ENCODE measurements at regions not wholly inside any gene's neighbourhood (a gene's known extent, or its start where the extent isn't known, plus 50 kb on each side); places are given as distances from the start of the nearest gene placed in this dataset.

DNA sequence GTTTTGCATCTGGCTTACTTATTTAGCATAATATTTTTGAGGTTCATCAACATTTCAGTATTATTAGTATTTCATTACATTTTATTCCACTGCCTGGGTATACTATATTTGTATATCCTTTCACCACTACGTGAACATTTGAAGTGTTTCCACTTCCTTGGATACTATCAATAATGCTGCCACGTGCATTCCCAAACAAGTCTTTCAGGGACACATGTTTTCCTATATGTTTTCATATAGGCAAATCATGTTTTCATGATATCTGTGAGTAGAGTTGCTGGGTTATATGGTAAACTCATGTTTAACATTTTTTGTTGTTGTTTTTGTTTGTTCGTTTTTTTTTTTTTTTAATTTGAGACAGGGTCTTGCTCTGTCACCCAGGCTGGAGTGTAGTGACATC lies 380.1 kb downstream of the OMA1 start:
- Mint-ChIP-seq H3K4me3 (no peak overlapping the region), H3K27me3 (no peaks in the 10 kb centered on the region), H3K36me3 (peaks cover 5 to 8% of the 10 kb centered on the region in 2 donors), H3K9me3 (peaks cover 2 to 18% (median 7%) of the 10 kb centered on the region in 7 donors), H3K4me1 (no peaks in the 10 kb centered on the region), H3K27ac (no peak overlapping the region)
- DNase-seq = no peak
- no peak for ATAC-seq (ENCODE audit: low read depth in 2 of 2)

DNA sequence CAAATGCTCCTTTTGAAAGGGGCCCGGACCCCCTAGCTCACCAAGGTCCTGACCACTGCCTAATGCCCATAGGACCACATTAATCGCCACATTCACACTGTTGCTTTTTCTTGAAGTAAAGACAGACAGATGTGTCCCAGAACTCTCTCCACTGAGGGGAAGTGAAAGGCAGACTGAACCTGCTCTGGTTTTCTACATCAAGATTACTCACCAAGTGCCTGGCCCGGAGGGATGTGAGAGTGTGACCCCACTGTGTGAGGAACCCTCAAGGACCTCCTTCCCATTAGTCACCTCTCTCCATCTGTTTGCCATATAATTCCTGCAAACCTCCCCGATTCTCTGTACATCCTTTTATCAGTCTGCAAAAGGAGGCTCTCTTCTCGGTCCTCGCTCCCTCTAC lies 381.5 kb downstream of the OMA1 start:
- ATAC-seq (ENCODE audit: low read depth in 2 of 2) (no peak), DNase-seq (no peak)
- H3K36me3 Mint-ChIP-seq = peaks cover 5 to 8% of the 10 kb centered on the region in 2 donors
- no peak overlapping the region for H3K4me3 Mint-ChIP-seq
- no peaks in the 10 kb centered on the region for H3K4me1 Mint-ChIP-seq
- H3K9me3 Mint-ChIP-seq = peaks cover 2 to 16% (median 7%) of the 10 kb centered on the region in 7 donors
- peak overlapping the region in 2 of 6 donors; percentile 21 to 60 for H3K27ac Mint-ChIP-seq
- H3K27me3 Mint-ChIP-seq = no peaks in the 10 kb centered on the region

DNA sequence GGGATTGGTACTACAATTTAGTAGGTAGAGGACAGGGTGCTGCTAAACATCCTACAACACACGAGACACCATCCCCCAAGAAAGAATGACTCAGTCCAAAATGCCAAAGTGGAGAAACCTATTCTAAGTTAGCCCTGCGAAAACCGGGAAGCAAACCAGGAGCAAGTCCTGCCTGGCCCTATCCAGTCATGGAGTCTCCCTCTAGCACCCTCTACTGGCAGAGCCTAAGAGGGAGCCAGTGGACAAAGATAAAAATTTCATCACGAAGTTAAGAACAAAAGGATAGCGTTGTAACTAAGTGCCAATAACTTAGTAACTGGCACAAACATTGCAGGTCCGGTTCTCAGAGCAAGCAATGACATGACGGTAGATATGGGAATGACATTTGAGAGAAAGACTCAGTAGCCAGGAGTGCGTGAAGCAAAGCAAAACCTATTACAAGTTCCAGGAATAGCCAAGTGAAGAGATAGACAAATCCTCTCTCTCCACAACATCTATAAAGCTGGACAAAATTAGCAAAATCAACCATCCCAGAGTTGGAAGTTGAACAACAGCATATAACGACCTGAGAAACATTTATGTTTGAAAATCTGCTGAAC lies 383.5 kb downstream of the OMA1 start:
- no peak overlapping the region for H3K27ac Mint-ChIP-seq
- H3K9me3 Mint-ChIP-seq = peaks cover 0 to 9% (median 5%) of the 10 kb centered on the region in 7 donors
- no peaks in the 10 kb centered on the region for H3K4me1 Mint-ChIP-seq
- DNase-seq = no peak
- ATAC-seq (ENCODE audit: low read depth in 2 of 2) = no peak
- H3K36me3 Mint-ChIP-seq = peaks cover 2 to 5% of the 10 kb centered on the region in 2 donors
- no peak overlapping the region for H3K4me3 Mint-ChIP-seq
- no peaks in the 10 kb centered on the region for H3K27me3 Mint-ChIP-seq

- no peaks in the 10 kb centered on the region for H3K36me3 Mint-ChIP-seq
- no peaks in the 10 kb centered on the region for H3K27me3 Mint-ChIP-seq
- H3K27ac Mint-ChIP-seq = no peak overlapping the region
- no peak for DNase-seq
- no peak overlapping the region for H3K4me3 Mint-ChIP-seq
- H3K4me1 Mint-ChIP-seq = no peaks in the 10 kb centered on the region
- no peak for ATAC-seq (ENCODE audit: low read depth in 2 of 2)
- H3K9me3 Mint-ChIP-seq = no peaks in the 10 kb centered on the region
These were observed 387.1 kb downstream of the OMA1 start for GRCh38 chr1:58159434-58159830.

DNA sequence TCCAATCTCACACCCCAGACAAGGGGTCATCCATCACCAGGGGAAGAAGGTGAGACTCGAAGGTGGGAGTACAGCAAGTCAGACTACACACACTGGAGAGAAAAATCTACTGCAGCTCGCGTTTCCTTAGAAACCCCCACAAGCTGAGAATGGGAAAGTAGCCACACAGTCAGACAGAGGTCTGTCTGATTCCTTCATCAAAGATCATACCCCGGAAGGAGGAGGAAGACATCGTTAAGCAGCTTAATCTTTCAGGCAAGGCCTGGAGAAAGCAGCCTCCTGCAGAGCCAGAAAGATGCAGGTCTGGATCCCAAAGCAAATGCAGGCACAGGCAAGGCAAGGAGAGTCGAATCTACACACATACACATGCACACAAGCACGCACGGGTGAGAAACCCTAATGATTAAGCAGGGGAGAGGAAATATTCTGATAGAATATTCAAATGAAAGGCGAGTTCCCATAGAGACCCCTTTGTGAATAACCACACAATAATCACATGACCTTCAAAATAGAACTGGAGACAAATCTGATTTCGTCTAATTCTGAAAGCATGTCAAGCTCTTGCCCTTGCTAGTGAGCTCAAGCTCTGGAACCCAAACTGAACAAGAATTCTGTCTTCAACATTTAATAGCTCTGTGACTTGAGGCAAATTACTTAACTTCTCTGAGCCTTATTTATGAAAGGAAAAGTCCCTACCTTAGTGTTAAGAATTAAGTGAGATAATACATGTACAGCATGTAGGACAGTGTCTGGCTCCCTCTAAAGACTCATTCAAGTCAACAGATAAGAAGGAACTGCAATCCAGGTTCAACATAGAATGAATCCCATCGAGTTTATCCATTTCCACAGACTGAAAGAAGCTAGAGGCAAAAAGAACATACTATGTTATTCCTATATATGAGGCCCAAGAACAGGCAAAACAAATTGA lies 387.8 kb downstream of the OMA1 start:
- ATAC-seq (ENCODE audit: low read depth in 2 of 2) (no peak), DNase-seq (no peak)
- H3K36me3 Mint-ChIP-seq = no peaks in the 10 kb centered on the region
- H3K4me1 Mint-ChIP-seq = no peaks in the 10 kb centered on the region
- H3K27ac Mint-ChIP-seq = no peak overlapping the region
- H3K4me3 Mint-ChIP-seq = no peak overlapping the region
- H3K9me3 Mint-ChIP-seq = no peaks in the 10 kb centered on the region
- H3K27me3 Mint-ChIP-seq = no peaks in the 10 kb centered on the region

DNA sequence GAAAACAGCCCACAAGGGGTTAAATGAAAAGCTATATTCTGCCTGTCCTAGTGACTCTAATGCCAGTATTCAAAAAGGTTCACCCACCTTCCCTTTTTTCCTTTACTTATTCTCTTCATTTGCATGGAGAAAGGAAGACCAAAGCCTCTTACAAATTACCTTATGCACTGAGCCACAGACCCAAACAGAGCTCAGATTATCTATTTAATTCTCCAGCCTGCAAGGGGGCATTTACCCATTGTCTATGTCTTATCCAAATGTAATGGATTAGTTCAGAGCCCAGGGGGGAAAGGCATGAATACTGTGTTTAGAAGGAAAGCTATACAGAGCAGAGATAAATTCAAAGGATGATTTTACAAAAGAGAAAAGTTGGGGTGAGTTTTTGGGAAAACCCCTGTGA lies 388.5 kb downstream of the OMA1 start:
- no peak for DNase-seq
- no peak for ATAC-seq (ENCODE audit: low read depth in 2 of 2)
- Mint-ChIP-seq H3K4me3 (no peak overlapping the region), H3K27me3 (no peaks in the 10 kb centered on the region), H3K27ac (no peak overlapping the region), H3K4me1 (no peaks in the 10 kb centered on the region), H3K36me3 (no peaks in the 10 kb centered on the region), H3K9me3 (no peaks in the 10 kb centered on the region)

- no peak overlapping the region for H3K27ac Mint-ChIP-seq
- no peaks in the 10 kb centered on the region for H3K9me3 Mint-ChIP-seq
- DNase-seq (no peak), ATAC-seq (ENCODE audit: low read depth in 2 of 2) (no peak)
- H3K4me3 Mint-ChIP-seq = no peak overlapping the region
- H3K27me3 Mint-ChIP-seq = no peaks in the 10 kb centered on the region
- H3K36me3 Mint-ChIP-seq = no peaks in the 10 kb centered on the region
- H3K4me1 Mint-ChIP-seq = no peaks in the 10 kb centered on the region
These were observed 389.3 kb downstream of the OMA1 start for GRCh38 chr1:58157256-58157655.

GRCh38 chr1:58156831-58157230 lies 389.7 kb downstream of the OMA1 start:
- Mint-ChIP-seq H3K9me3 (no peaks in the 10 kb centered on the region), H3K4me1 (no peaks in the 10 kb centered on the region), H3K4me3 (no peak overlapping the region), H3K27ac (no peak overlapping the region), H3K36me3 (no peaks in the 10 kb centered on the region), H3K27me3 (no peaks in the 10 kb centered on the region)
- DNase-seq = no peak
- ATAC-seq (ENCODE audit: low read depth in 2 of 2) = no peak

- ATAC-seq (ENCODE audit: low read depth in 2 of 2) = no peak
- H3K4me3 Mint-ChIP-seq = no peak overlapping the region
- DNase-seq = no peak
- no peak overlapping the region for H3K27ac Mint-ChIP-seq
- H3K36me3 Mint-ChIP-seq = no peaks in the 10 kb centered on the region
- no peaks in the 10 kb centered on the region for H3K4me1 Mint-ChIP-seq
- H3K9me3 Mint-ChIP-seq = no peaks in the 10 kb centered on the region
- H3K27me3 Mint-ChIP-seq = no peaks in the 10 kb centered on the region
These were observed 390.4 kb downstream of the OMA1 start for GRCh38 chr1:58156124-58156468.

DNA sequence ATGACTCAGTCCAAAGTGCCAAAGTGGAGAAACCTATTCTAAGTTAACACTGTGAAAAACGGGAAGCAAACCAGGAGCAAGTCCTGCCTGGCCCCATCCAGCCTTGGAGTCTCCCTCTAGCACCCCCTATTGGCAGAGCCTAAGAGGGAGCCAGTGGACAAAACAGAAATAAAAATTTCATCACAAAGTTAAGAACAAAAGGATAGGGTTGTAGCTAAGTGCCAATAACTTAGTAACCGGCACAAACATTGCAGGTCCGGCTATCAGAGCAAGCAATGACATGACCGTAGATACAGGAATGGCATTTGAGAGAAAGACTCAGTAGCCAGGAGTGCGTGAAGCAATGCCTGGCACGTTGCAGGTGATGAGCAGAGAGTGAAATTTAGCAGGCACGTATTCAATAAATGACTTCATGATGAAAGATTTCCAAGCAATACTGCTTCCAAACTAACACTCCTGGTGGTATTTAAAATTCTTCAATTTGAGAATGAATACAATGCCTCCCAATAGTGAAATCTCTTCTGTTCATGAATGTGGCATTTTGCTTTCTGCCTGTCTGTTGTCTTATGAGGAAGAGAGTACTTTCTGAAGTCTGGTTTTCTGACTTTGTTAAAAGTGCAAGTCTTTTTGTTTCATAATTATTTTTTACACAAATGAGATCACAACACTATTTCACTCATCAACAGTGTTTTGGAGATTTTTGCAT lies 391.0 kb downstream of the OMA1 start:
- no peaks in the 10 kb centered on the region for H3K4me1 Mint-ChIP-seq
- ATAC-seq (ENCODE audit: low read depth in 2 of 2) (no peak), DNase-seq (no peak)
- peaks cover 0 to 3% (median 0%) of the 10 kb centered on the region in 7 donors for H3K9me3 Mint-ChIP-seq
- H3K27me3 Mint-ChIP-seq = no peaks in the 10 kb centered on the region
- H3K27ac Mint-ChIP-seq = peak overlapping the region in 1 of 6 donors; percentile 41
- H3K36me3 Mint-ChIP-seq = no peaks in the 10 kb centered on the region
- H3K4me3 Mint-ChIP-seq = no peak overlapping the region

DNA sequence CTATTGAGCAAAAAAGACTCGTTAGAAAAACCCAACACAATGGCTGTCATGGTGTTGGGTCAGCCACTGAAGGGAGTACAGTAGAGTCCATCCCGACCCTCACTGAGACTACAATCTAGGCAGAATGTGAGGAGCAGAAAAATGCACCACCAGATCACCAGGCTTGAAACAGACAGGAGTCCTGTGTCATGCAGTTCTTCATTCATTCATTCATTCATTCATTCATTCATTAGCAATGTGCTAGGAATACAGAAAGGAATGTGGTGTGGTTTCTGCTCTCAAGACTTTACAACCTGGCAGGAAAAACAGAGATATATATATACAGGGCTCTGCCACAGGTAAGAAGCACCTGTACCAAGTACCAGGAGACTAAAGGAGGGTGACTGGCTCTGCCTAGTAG lies 392.3 kb downstream of the OMA1 start:
- ATAC-seq (ENCODE audit: low read depth in 2 of 2) = no peak
- DNase-seq = no peak
- peak overlapping the region in 1 of 6 donors; percentile 64 for H3K27ac Mint-ChIP-seq
- H3K27me3 Mint-ChIP-seq = no peaks in the 10 kb centered on the region
- no peaks in the 10 kb centered on the region for H3K36me3 Mint-ChIP-seq
- H3K4me3 Mint-ChIP-seq = no peak overlapping the region
- H3K9me3 Mint-ChIP-seq = peaks cover 0 to 3% (median 0%) of the 10 kb centered on the region in 7 donors
- no peaks in the 10 kb centered on the region for H3K4me1 Mint-ChIP-seq

- H3K27ac Mint-ChIP-seq = no peak overlapping the region
These were observed 393.8 kb downstream of the OMA1 start for GRCh38 chr1:58152697-58153096.

DNA sequence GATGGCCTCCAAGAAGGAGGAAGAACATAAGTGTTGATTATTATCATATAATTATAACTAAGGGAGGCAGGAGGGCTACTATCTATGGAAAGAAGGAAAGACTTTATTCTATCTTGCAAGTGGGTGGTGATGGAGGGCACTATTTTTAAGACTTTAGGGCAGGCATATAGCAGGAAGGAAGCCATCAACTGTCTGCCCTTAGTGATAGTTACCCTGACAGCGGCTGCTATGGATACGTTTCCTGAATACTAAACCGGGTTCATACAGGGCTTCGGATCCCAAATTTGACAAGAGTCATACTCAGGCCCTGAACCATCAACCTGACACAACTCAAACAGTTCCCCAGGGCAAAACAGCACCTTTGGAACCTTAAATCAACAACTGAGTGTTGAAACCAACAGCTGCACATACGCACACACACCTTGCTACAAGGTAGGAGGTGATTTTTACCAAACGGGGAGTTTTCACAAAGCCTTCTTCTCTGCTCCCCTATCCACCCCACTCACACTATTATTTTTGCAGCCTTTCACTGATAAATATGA lies 397.2 kb downstream of the OMA1 start:
- H3K9me3 Mint-ChIP-seq = peaks cover 0 to 3% (median 0%) of the 10 kb centered on the region in 7 donors
- H3K27ac Mint-ChIP-seq = no peak overlapping the region
- H3K4me1 Mint-ChIP-seq = no peaks in the 10 kb centered on the region
- H3K36me3 Mint-ChIP-seq = no peaks in the 10 kb centered on the region
- DNase-seq (no peak), ATAC-seq (ENCODE audit: low read depth in 2 of 2) (no peak)
- no peak overlapping the region for H3K4me3 Mint-ChIP-seq
- H3K27me3 Mint-ChIP-seq = no peaks in the 10 kb centered on the region

More at GRCh38 chr1:58152697-58153096, 393.8 kb downstream of the OMA1 start:
- DNase-seq (no peak), ATAC-seq (ENCODE audit: low read depth in 2 of 2) (no peak)
- Mint-ChIP-seq H3K4me1 (no peaks in the 10 kb centered on the region), H3K36me3 (no peaks in the 10 kb centered on the region), H3K9me3 (peaks cover 0 to 3% (median 0%) of the 10 kb centered on the region in 7 donors), H3K27me3 (no peaks in the 10 kb centered on the region), H3K4me3 (no peak overlapping the region)
